Mesothelial cell of epicardium (in vitro differentiated cells): ENCODE measurements at regions not wholly inside any gene's neighbourhood (a gene's known extent, or its start where the extent isn't known, plus 50 kb on each side); places are given as distances from the start of the nearest gene placed in this dataset.
"Not testable (repeated sequence)": the region's sequence is repeated elsewhere in the genome, so short reads cannot be mapped to it uniquely, and the experiment has no call there.

Source experiments
- DNase-seq, 2 experiments: peaks; one replicate each; pipeline ENCODE4 v3.0.0; 2021; ENCODE audit warnings: low spot score in 2 of 2; ENCODE audit not compliant: unreplicated experiment in 2 of 2
- H3K27ac Mint-ChIP-seq: 2 replicates; pipeline ENCODE4 v1.8.0; 2021; ENCODE audit warnings: mixed read lengths
- H3K27me3 Mint-ChIP-seq: 2 replicates; pipeline ENCODE4 v1.8.0; 2021; ENCODE audit warnings: low read depth, mixed read lengths
- H3K36me3 Mint-ChIP-seq: 2 replicates; pipeline ENCODE4 v1.8.0; 2021; ENCODE audit warnings: mixed read lengths
- H3K4me1 Mint-ChIP-seq: 2 replicates; pipeline ENCODE4 v1.8.0; 2021; ENCODE audit warnings: mixed read lengths
- H3K4me3 Mint-ChIP-seq: 2 replicates; pipeline ENCODE4 v1.8.0; 2021; ENCODE audit warnings: mild to moderate bottlenecking, moderate library complexity, mixed read lengths
- H3K9me3 Mint-ChIP-seq: 2 replicates; pipeline ENCODE4 v1.8.0; 2021; ENCODE audit warnings: mixed read lengths
- CTCF ChIP-seq: fragments of 200-600 bp; sonication (generic); IDR thresholded peaks from one replicate; pipeline ENCODE4 v1.5.0; 2021; ENCODE audit warnings: antibody characterized with exemption; ENCODE audit not compliant: unreplicated experiment

GRCh38 chr12:107373238-107373809 is 280.0 kb upstream of the CRY1 start:
- Mint-ChIP-seq H3K4me3 (no peak overlapping the region), H3K9me3 (no peaks in the 10 kb centered on the region), H3K4me1 (peaks cover 8% of the 10 kb centered on the region), H3K27ac (peak overlapping the region; percentile 68), H3K36me3 (no peaks in the 10 kb centered on the region), H3K27me3 (peaks cover 21% of the 10 kb centered on the region)
- no peak for DNase-seq
- no peak for TF ChIP-seq CTCF

- DNase-seq: no peak
- no peaks in the 10 kb centered on the region for H3K36me3 Mint-ChIP-seq
- peaks cover 15% of the 10 kb centered on the region for H3K27me3 Mint-ChIP-seq
- H3K9me3 Mint-ChIP-seq: no peaks in the 10 kb centered on the region
- TF ChIP-seq CTCF: no peak
- H3K4me1 Mint-ChIP-seq: peaks cover 8% of the 10 kb centered on the region
- no peak overlapping the region for H3K27ac Mint-ChIP-seq
- no peak overlapping the region for H3K4me3 Mint-ChIP-seq
Observed at GRCh38 chr12:107374161-107374840, 281.0 kb upstream of the CRY1 start.

- Mint-ChIP-seq H3K36me3 (no peaks in the 10 kb centered on the region), H3K27me3 (peaks cover 10% of the 10 kb centered on the region), H3K4me3 (no peak overlapping the region), H3K9me3 (no peaks in the 10 kb centered on the region), H3K27ac (no peak overlapping the region), H3K4me1 (peaks cover 15% of the 10 kb centered on the region)
- no peak for TF ChIP-seq CTCF
- no peak for DNase-seq
Observed at GRCh38 chr12:107375231-107375630, 281.9 kb upstream of the CRY1 start.

- H3K27me3 Mint-ChIP-seq: peaks cover 10% of the 10 kb centered on the region
- H3K4me1 Mint-ChIP-seq: peaks cover 17% of the 10 kb centered on the region
- no peaks in the 10 kb centered on the region for H3K9me3 Mint-ChIP-seq
- H3K36me3 Mint-ChIP-seq: no peaks in the 10 kb centered on the region
- no peak overlapping the region for H3K4me3 Mint-ChIP-seq
- DNase-seq: no peak
- TF ChIP-seq CTCF: no peak
- H3K27ac Mint-ChIP-seq: no peak overlapping the region
Observed at GRCh38 chr12:107377596-107378385, 284.4 kb upstream of the CRY1 start.

GRCh38 chr12:107378609-107379008 is 285.3 kb upstream of the CRY1 start:
- Mint-ChIP-seq H3K36me3 (no peaks in the 10 kb centered on the region), H3K27me3 (peaks cover 10% of the 10 kb centered on the region), H3K4me1 (peaks cover 17% of the 10 kb centered on the region), H3K4me3 (no peak overlapping the region), H3K9me3 (no peaks in the 10 kb centered on the region), H3K27ac (no peak overlapping the region)
- no peak for DNase-seq
- TF ChIP-seq CTCF: no peak

GRCh38 chr12:107379142-107379851 is 285.9 kb upstream of the CRY1 start:
- H3K27me3 Mint-ChIP-seq, H3K9me3 Mint-ChIP-seq, H3K27ac Mint-ChIP-seq, H3K4me3 Mint-ChIP-seq, H3K36me3 Mint-ChIP-seq, DNase-seq: not testable (repeated sequence)
- peaks cover 15% of the 10 kb centered on the region for H3K4me1 Mint-ChIP-seq
